NCI-H748 treated with DMSO at 0.1 percent for 48 hours (cell line): ENCODE measurements at regions not wholly inside any gene's neighbourhood (a gene's known extent, or its start where the extent isn't known, plus 50 kb on each side); places are given as distances from the start of the nearest gene placed in this dataset.

Experiments
- DNase-seq: peaks from one replicate; lab custom pipeline; 2025; lab: John Stamatoyannopoulos, UW

DNA sequence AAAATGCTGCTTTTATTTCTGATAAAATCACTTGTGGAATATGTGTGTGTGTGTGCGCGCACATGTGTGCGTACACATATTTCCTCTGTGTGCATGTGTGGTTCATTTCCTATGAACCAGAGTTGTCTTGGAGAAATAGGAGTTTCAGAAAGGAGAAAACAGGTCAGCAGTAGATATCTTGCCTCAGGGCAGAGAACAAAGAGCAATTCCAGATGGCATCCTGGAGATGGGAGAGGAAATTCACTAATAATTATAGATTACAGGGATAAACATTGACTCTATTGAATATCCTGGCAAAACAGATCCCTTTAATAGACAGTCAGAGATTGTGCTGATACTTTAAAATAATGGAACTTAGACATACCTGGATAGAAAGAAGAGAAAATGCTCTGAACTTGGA, 298.0 kb downstream of the TRIB2 start:
- peak; percentile 62 for DNase-seq

DNA sequence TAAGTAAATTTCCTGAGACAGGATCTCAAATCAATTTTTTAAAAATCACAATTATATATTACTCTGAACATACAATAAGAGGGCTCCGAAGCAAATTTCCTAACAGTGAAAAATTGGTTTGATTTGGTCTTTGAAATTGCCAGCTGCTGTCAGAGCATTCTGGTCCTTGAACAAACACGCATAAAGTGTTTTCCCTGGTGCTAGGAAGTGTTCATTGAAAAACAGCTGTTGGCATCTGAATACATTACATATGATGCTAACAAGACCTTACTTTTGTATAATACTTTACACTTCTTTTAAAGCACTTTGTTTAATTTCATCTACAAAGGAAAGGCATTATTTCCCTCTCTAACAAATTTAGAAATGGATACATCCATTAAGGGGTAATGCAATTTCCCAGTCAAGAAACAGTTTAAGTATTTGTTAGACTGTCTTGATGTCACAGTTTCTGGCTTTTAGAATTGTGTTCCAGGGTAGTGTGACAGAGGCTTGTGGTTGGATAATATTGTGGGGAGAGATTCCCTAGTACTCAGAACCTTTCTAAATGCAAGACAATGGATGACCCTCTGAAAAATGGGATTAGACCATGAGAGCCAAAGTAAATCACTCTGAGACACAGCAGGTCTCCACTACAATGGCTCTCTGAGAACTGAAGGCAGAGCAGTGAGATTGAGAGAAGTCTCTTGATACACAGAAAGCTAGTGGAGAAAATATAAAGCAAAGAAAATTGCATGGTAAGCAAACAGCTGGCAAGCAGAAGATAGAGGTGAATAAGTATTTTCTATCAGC, 299.0 kb downstream of the TRIB2 start:
- peak; percentile 50 for DNase-seq

DNA sequence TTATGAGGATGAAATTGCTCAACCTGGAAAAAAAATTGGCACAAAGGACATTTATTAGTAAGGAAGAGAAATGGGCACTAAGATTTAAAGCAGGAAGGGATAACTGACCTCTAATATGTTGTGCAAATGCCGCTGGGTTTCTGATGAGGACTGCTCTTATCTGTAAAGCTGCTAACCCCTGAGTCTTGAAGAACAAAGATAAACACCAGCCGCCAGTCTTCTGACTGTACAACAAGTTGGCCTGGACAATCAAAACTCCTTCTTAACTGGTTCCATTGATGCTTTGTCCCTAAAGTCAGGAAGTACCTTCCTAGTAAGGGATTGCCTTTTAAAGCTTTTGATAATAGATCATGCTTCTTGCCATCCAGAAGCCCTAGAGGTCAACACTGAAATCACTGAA, 301.8 kb downstream of the TRIB2 start:
- DNase-seq, result no peak

DNA sequence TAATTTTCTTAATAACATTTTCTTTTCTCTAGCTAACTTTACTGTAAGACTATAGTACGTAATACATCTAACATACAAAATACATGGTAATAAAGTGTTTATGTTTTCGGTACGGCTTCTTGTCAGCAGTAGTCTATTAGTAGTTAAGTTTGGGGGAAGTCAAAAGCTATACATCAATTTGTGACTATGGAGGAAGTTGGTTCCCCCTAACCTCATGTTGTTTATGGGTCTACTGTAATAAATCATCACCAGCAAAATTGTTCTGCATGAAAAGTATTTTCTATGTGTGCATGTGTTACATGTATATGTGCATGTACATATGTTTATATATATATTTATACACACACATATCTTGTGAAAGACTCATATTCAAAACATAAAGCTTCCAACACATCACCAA, 303.0 kb downstream of the TRIB2 start:
- DNase-seq, result no peak

DNA sequence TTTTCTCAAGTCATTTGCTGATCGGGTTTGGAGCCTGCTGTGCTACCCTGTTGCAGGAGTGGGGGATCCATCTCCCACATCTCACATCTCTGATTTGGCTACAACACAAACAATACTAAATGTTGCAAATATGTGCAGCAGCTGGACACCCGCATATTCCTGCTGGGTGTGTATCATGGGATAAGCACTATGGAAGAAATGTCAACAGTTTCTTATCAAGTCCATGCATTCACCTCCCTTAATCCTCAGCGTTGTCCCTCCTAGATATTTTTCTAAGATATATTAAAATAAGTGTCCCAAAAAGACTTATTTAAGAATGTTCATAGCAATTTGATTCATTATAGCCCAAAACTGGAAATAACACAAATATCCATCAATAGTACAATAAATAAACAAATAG, 303.7 kb downstream of the TRIB2 start:
- no peak for DNase-seq

DNA sequence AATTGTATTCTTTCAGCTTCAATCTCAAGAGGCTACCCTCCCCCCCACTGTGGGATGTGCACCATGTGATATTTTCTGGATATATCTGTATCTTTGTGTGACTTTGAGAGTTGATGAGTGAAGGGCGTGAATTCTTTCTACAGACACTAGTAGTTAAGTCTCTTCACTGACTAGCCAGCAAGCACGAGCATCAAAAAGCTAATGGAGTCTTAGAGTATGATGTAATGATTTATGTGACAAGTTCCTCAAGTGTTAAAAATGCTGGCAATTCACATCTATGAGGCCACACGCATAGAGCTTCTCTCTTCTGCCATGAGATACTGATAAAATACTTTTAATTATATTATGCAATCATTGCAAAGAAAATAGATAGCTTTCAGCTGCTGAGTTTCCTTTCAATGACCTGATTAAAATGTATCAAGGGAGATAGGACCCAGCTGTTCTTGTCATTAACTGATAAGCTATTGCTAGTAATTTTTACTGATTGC, 304.8 kb downstream of the TRIB2 start:
- DNase-seq, result no peak

DNA sequence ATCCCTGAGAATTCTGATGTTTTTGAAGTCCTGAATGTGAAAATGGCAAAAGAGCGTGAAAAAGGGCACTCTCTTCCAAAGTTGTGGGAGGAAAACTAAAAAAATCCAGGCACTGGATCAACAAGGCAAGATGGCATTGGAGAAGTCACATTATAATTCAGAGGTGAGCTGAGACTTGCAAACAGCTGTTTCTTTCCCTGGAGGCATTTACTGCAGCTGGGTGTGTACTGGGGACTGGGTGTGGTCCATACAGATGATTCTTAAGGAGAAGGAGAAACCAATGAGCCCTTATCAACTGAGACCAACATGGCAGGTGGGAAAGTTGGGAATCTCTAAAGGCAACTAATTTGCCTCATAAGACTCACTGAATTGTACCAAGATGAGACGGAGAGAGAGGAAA, 313.9 kb downstream of the TRIB2 start:
- no peak for DNase-seq

DNA sequence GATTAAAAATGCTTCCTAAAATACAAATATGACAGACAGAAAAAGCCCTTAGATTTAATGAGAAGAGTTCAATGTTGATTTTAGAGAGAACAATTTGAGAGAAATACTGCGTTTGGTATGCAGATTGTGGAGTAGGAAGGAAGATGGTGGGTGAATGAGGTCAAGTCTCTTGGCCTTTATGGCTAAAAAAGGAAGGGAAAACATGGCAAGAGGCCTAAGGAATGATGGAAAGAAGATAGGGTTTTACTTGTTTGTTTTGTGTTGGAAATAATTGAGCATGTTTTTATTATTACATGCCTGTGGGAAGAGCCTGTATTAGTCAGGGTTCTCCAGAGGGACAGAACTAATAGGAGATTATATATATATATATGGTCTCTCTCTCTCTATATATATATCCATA, 318.1 kb downstream of the TRIB2 start:
- no peak for DNase-seq

DNA sequence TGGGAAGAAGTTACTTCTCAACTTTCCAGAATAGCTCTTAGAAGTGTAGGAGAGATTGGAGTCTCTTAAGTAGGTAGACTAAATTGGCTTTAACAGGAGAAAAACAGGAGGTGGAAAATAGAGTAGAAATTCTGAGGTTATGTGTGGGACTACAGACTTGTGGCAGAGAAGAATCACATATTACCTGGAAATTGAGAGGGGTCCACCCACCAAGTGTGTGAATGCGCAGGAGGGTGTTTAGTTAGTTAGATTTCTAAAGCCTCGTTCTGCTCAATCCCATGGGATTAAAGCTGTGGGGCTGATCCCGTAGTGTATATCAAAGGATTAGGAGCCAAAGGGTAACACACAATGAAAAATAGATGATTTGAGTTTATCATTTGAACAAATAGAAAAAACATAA, 319.1 kb downstream of the TRIB2 start:
- no peak for DNase-seq

DNA sequence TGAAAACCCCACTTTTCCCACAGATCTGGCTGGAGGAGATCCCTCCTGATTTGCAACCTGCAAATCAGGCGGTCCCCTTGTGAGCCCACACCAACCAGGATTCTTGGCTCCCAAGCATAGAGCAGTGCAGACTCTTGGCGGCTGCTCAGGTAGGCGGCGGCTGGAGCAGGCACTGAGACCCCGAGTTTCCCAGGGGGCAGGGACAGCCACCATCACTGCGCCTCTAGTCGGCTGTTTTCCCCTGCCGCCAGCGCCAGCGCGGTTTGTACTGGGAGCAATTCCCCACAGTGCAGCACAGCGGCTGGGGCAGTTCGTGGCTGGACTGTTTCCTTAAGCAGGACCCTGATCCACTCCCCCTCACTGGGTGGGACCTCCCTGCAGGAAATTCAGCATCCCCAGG, 323.3 kb downstream of the TRIB2 start:
- DNase-seq, result no peak

DNA sequence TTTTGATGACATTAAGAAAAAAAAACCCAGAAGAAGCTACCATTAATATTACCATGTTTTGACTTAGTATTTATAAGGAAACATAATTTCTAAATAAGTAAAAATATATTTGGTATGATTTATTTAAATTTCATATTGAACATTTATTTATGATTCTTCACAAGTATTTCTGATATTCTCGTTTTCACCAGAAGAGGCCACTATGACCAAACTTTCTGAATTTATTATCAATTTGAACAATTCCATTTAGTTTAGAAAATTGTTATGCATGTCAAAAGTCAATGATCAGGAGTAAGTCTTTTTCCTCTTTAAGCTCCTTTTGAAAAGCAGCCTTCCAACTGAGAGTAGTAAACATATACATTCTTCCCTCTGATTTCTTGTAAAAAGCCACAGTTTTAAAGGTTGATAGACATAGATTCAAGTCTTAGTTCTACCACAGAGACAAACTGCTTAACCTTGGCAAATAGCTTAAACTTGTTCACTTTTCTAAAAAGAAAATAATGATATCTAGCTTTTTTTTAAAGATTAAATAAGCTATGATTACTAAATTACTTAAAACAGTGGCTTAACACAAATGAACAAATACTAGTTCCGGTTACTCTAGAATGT, 329.9 kb downstream of the TRIB2 start:
- DNase-seq, result peak; percentile 5

DNA sequence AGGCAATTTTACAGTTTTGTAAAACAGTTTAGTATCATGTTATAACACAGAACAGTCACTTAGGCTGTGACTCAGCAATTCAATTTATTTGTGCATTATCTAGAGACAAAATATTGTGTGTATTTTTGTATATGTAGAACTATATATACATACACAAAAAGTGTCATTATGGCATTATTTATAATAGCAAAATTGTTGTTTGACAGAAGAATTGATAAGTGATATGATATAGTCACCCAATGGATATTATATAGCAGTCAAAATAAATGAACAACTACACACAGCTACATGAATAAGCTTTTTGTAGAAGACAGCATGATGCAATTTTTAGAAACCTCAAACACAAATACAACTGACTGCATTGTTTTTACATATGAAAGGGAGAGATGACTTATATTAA, 334.0 kb downstream of the TRIB2 start:
- DNase-seq, result no peak

DNA sequence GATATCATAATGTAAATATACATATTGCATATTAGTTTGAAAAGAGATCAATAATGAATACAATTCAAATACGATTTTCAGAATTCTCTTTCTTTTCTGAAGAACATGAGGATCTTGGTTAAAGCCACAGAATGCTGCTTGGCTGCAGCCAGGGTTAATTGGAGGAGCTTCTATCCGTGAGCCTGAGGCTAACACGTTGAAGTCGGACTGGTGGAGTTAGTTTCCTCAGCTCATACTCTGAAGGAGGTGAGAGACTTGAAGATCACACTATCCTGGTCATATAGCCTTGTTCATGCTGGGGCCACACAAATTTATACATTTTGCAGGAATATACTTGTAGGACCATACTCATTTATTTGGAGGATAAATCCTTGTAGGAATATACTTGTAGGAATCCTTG, 335.8 kb downstream of the TRIB2 start:
- no peak for DNase-seq

DNA sequence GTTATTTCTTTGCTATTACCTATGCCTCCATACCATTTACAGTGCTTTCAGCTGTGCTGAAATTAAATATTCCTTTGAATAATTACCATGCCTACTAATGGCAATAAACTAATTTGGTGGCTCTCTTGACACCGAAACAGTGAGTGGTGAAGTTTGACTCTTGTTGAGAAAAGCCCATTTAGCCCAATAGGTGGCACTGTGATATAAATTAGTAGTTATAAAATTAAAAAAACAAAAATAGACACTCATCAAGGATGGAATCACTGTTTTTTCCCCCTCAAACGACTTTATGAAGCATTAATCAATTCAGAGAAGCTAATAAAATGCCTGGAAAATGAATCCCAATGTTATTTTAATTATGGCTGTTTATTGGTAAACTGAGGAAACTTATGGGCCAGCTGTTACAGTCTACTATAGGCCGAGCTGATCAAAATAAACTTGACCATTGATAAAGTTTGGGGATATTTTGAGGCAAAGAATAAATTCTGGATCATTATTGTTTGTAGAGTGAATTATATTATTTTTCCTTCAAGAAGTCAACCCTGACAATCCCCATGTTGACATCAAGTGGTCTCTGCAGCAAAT, 339.6 kb downstream of the TRIB2 start:
- peak; percentile 25 for DNase-seq

DNA sequence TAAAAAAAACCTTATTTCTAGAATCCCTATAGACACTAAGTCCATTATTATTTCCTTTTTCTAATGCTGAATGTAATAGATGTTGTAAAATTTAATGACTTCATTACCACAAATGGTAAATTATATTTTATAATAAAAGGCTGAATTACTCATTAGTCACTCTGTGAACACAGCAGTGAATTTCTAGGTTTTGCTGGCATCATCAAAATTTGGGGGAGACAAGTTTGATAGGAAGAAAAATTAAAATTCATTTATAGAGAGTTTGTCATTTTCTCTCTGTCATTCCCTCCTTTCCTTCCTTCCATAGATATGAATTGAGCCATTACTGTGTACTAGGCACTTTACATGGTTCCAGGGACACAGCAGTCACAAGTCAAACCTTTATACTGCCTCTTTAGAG, 340.9 kb downstream of the TRIB2 start:
- DNase-seq, result no peak

DNA sequence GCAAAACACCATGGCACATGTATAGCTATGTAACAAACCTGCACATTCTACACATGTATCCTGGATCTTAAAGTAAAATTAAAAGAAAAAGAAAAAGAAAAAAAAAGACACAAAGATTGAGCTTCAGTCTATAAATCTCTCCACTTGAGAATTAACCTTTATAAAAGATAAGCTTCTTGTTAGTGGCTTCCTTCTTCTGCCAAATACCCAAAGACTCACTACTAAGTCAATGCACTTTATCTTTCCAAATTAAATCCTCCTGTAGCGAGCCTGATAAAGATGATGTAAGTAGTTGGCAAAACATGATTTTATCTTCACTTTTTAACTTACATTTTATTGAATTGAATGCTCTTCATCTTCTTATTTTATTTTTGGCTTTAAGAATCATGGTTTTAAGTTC, 349.9 kb downstream of the TRIB2 start:
- DNase-seq, result no peak

DNA sequence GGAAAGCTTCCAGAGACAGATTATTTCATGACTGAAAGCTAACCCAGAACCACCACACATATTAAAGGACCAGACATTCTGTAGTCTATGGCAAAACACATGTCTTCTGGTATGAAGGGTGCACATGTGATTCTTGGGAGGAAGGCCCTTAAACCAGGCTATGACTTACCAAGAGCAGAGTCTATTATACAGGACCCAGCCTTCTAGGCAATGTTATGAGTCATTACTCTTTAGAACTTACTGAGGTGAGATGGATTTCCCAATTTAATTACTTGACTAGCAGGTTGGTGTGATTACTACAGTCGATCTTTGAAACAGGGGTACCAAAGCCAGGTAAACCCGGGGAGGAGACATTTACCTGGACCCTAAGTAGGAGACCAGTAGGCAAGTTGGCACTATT, 350.8 kb downstream of the TRIB2 start:
- no peak for DNase-seq

DNA sequence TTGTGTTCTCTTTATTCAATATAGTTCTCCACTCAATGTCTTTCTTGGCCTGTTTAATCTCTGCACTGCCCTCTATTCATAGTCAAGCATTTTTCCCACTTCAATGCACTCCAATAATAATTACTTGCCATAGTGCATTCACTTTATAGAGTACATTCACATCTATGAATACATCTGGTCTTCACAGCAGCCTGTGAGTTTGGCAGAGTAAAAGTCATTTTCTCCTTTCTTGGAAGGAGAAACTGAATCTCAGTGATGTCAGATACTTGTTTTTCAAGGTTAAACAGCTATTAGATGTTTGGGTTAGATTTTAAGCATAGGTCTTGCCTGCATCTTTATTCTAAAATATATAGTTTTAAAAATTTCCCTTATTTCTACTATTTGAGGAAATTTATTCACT, 373.2 kb downstream of the TRIB2 start:
- DNase-seq, result no peak

DNA sequence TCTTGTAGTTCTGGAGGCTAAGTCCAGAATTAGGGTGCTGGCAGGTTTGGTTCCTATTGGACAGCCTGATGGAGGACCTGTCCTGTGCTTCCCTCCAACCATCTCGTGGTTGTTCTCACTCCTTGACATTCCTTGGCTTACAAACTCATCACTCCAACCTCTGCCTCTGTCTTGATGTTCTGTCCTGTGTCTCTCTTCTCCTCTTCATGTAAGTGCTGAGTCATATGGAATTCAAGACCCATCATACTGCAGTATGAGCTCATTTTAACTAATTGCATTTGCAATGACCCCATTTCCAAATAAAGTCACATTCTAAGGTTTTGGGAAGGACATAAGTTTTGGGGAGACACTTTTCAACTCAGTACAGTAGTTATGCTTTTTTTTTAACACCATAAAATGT, 374.7 kb downstream of the TRIB2 start:
- DNase-seq, result no peak

DNA sequence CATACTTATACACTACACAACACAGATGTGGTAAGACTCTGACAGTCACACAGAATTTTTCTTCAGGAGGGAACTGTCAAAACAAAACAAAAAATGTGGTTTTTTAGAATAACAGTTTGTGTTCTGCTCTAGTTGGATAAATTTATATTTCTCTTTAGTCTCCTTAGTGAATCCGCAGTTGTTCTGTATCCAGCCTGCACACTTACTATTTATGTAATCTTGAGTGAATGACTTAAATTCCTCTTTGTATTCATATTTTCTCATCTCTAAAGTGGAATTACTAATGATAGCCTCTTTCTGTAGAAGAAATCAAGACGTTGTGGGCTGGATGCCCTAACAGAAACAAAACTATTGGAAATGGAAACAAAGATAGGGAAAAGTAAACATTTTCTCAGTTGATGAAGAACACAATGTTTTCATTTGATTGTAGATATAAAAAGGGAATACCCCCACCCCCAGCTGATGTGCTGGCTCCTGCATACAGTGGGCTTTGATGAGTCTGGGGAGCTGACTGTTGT, 375.2 kb downstream of the TRIB2 start:
- DNase-seq, result no peak

DNA sequence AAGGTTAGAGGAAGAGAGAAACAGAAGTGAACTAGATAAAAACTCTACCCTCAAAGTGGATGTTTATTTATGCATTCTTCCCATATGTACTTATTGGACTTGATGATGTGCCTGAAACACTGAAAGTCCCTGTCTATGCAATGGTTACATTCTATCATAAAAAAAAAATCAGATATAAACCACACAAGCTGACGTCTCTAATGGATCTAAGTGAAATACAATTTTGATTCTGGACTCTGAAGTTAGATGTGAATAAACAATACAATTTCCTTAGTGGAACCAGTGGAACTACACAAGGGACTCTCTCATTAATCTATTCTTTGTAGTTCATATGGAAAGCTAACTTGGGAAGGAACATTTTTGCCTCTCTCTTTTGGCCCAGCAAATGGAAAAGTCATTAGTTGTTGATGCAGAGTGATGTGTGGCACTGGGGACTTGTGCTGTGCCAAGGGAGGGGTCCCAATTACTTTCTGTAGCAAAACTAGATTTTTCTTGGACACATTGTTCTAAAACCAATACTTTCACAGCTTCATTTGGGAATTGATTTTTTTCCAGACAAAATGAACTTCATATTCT, 376.8 kb downstream of the TRIB2 start:
- no peak for DNase-seq

DNA sequence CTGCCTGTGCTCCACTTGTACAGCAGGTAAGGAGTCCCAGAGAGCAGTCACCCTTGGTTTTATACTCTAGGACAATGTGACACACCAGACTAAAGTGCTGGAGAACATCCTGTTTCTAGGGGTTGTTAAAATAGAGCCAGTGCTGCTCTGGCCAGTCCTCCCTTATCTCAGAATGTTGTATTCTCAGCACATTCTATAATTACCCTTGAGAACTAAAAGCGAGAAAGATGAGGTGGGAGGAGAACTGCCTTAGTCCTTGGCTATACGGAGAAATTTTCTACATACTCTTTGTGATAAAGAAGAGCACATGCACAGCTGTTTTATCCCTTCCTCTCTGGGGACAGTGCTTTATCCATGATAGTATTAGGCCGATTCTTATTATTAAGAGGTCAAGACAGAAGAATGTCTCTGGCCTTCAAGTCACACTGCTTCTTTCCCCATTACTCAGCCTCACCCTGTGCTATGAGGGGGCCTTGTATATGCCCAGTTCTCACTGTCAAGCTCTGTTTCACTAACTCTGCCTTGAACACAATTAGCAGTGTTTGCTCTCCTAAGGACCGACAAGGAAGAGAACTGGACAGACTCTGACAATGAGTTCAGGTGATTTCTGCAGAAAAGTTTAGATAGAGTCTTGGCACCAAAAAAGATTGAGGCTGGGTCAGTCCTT, 385.8 kb downstream of the TRIB2 start:
- no peak for DNase-seq
